AG04450 (cell line): ENCODE measurements at regions not wholly inside any gene's neighbourhood (a gene's known extent, or its start where the extent isn't known, plus 50 kb on each side); places are given as distances from the start of the nearest gene placed in this dataset.

ENCODE experiments used
- CTCF ChIA-PET: fragments of 300-600, 350-600 bp; formaldehyde crosslinking; extraction: SDS; loops from one replicate; lab custom pipeline; 2022; ENCODE audit warnings: antibody characterized with exemption, inconsistent platforms; lab: Charles Lee
- POLR2A ChIA-PET: fragments of 350-600 bp; formaldehyde crosslinking; extraction: SDS; loops from one replicate; lab custom pipeline; 2021; ENCODE audit warnings: antibody characterized with exemption, inconsistent platforms; lab: Yijun Ruan, JAX
- DNase-seq: peaks from one replicate; pipeline ENCODE4 v3.0.0-alpha.2; 2011; ENCODE audit warnings: low read depth, low spot score
- H3K27ac ChIP-seq: one replicate; pipeline ENCODE4 v1.5.1; 2012; ENCODE audit warnings: low read depth, low read length, control low read depth
- H3K27me3 ChIP-seq: one replicate; pipeline ENCODE4 v1.6.0; 2012; ENCODE audit warnings: low read length; ENCODE audit not compliant: control insufficient read depth, insufficient read depth
- H3K4me3 ChIP-seq: 2 replicates; pipeline ENCODE4 v1.5.1; 2011; ENCODE audit warnings: mild to moderate bottlenecking, low read depth, low read length, control low read depth
- H3K9me3 ChIP-seq: 2 replicates; pipeline ENCODE4 v1.5.1; 2012; ENCODE audit warnings: low read length; ENCODE audit not compliant: control insufficient read depth, insufficient read depth
- TF ChIP-seq, protein P1 (sequence below): IDR thresholded peaks from 2 replicates; pipeline ENCODE4 v1.5.1; 2011; ENCODE audit warnings: low read depth, low read length, control low read depth, inconsistent platforms

DNA sequence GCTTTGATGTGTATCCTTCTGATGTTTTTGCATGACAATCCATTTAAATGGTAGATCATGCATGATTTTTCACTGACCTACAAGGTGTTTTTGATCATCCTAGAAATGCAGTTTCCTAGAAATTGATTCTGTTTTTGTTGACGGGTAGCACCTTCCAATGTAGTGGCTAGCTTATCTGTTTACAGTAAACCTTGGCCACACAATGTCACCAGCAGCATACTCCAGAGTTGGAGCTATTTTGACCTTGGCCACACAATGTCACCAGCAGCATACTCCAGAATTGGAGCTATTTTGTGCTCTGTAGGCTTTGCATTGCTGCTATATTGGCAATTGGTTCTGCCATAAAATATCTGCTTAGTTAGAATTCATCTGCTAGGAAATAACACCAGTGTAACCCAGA lies 74.6 kb upstream of the NAA20 start:
- TF ChIP-seq, protein P1, sequence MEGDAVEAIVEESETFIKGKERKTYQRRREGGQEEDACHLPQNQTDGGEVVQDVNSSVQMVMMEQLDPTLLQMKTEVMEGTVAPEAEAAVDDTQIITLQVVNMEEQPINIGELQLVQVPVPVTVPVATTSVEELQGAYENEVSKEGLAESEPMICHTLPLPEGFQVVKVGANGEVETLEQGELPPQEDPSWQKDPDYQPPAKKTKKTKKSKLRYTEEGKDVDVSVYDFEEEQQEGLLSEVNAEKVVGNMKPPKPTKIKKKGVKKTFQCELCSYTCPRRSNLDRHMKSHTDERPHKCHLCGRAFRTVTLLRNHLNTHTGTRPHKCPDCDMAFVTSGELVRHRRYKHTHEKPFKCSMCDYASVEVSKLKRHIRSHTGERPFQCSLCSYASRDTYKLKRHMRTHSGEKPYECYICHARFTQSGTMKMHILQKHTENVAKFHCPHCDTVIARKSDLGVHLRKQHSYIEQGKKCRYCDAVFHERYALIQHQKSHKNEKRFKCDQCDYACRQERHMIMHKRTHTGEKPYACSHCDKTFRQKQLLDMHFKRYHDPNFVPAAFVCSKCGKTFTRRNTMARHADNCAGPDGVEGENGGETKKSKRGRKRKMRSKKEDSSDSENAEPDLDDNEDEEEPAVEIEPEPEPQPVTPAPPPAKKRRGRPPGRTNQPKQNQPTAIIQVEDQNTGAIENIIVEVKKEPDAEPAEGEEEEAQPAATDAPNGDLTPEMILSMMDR, result no peak
- H3K9me3 ChIP-seq, result no peaks in the 10 kb centered on the region
- CTCF ChIA-PET, result no interaction called here
- H3K4me3 ChIP-seq, result no peak overlapping the region
- no peak for DNase-seq
- no peaks in the 10 kb centered on the region for H3K27me3 ChIP-seq
- no peak overlapping the region for H3K27ac ChIP-seq
- POLR2A ChIA-PET, result no interaction called here

DNA sequence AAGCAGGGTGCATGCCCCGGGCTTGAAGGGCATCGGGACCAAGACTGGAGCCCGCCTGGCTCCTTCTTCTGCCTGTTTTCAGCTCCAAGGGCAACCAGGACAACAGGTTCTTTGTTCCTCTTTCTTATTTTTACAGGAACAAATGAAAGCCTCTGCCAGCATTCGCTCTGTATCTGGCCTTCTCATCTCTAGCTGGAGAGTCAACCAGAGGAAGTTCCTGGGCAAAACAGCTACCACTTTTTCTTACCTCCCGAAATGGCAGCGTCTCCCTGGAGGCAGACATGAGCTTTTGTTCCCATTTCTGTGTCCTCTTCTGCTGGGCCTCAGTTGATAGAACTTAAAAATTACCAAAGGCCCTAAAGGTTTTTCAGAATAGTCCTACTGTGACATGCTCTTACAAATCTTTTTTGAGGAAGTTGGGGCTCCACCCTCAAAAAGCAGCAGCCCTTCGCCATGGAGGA lies 74.1 kb upstream of the NAA20 start:
- Histone ChIP-seq H3K9me3 (no peaks in the 10 kb centered on the region), H3K4me3 (no peak overlapping the region), H3K27ac (no peak overlapping the region), H3K27me3 (no peaks in the 10 kb centered on the region)
- DNase-seq, result no peak
- TF ChIP-seq, protein P1, result no peak
- ChIA-PET POLR2A (no interaction called here), CTCF (no interaction called here)

DNA sequence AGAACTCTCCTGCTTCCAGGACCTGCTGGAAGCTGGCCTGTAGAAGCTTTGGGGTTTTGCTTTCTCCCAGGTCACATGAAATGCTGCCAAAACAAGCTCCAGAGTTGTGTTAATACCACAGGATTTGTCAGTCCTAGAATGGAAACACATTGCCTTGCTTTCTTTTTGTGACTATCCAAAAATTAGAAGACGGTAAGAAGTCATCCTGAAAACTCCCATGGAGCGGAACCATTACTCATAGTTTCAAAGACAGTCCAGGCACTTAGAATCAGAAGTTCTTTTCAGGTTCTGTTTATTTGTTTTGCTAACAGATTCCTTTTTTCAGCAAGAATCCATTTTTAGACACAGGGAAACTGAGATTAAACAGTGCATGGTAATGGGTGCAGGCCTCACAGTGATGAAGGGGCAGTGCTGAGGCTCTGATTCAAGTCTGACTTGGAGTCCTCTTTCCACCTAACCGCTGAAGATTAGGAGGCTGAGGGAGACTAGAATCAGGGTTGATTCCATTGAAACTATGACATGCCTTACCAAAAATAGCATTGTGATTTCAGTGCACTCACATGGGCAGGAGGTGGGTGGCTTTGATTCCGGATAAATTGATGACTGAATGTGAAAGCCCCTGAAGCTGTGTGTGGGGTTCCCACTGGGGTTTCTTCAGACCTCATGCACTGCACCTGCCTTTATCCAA lies 72.2 kb upstream of the NAA20 start:
- POLR2A ChIA-PET, result no interaction called here
- Histone ChIP-seq H3K27me3 (no peaks in the 10 kb centered on the region), H3K9me3 (no peaks in the 10 kb centered on the region), H3K4me3 (no peak overlapping the region), H3K27ac (no peak overlapping the region)
- no peak for DNase-seq
- CTCF ChIA-PET, result no interaction called here
- TF ChIP-seq, protein P1, result no peak

DNA sequence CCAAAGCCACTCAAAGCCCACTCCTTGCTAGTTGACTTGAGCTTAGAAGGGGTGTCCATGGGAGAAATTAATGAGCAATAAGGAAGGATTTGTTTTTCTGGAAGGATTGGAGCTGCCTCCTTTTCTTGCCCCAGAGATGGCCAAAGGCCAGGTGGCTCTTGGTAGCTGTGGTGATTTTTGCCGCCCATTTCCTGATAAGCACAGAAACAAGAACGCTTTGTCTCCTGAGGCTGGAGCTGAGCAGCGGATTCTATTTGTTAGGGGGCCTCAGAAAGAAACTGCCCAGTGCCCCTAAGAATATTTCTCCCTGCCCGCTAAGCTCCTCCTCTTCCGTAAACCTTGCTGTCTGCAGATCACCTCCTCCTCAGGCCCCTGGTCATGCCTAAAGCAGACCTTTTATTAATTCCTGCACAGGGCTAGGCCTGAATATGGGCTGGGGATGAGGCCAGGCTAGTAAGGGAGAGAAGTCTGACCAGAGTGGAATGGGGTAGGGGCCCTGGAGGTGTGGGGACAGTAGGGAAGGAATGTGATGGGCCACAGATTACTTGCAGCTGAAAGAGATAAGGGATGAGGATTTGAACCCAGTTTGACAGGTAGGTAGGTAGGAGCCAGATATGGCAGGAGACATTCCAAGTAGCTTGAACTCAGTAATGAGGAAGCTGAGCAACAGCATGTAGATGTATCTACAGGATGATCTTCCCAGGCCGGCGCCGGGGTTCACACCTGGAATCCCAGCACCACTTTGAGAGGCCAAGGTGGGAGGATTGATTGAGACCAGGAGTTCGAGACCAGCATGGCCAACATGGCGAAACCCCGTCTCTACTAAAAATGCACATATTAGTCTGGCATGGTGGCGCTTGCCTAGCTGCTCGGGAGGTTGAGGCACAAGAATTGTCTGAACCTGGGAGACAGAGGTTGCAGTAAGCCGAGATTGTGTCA lies 71.2 kb upstream of the NAA20 start:
- H3K27ac ChIP-seq, result peak overlapping the region; percentile 4
- POLR2A ChIA-PET, result interaction anchor here (0.6 kb wide), 1 partner anchor 75 kb away, joined by 3 read pairs; no protein-coding TSS in a partner anchor

More for the DNA sequence above, 71.2 kb upstream of the NAA20 start:
- TF ChIP-seq, protein P1, result no peak
- Histone ChIP-seq H3K4me3 (no peak overlapping the region), H3K9me3 (no peaks in the 10 kb centered on the region), H3K27me3 (no peaks in the 10 kb centered on the region)
- DNase-seq, result no peak
- CTCF ChIA-PET, result no interaction called here
